Neural cell (in vitro differentiated cells): ENCODE measurements at regions not wholly inside any gene's neighbourhood (a gene's known extent, or its start where the extent isn't known, plus 50 kb on each side); places are given as distances from the start of the nearest gene placed in this dataset.

Experiments
- H2AFZ ChIP-seq: fragments of 200-600, 300-800 bp; sonication (generic), shearing (Covaris generic); 2 replicates; pipeline ENCODE4 v1.6.0; 2014; ENCODE audit warnings: low read depth, mild to moderate bottlenecking, antibody characterized with exemption, low read length, moderate library complexity
- H3F3A ChIP-seq: fragments of 200-600 bp; shearing (Covaris generic); 2 replicates; pipeline ENCODE4 v1.6.1; 2016; ENCODE audit warnings: mild to moderate bottlenecking, moderate library complexity, mixed read lengths, antibody characterized with exemption, low read length; ENCODE audit not compliant: insufficient read depth, poor library complexity, severe bottlenecking
- H3K27ac ChIP-seq: fragments of 200-600, 300-800 bp; sonication (generic), shearing (Covaris generic); 2 replicates; pipeline ENCODE4 v1.5.1; 2014; ENCODE audit warnings: mild to moderate bottlenecking, low read length, moderate library complexity
- H3K27me3 ChIP-seq: fragments of 300-800, 200-600 bp; sonication (generic), shearing (Covaris generic); 2 replicates; pipeline ENCODE4 v1.6.0; 2014; ENCODE audit warnings: mild to moderate bottlenecking, low read depth, low read length, moderate library complexity; ENCODE audit not compliant: insufficient read depth
- H3K36me3 ChIP-seq: fragments of 300-800, 200-600 bp; sonication (generic), shearing (Covaris generic); 2 replicates; pipeline ENCODE4 v1.5.1; 2014; ENCODE audit warnings: mild to moderate bottlenecking, antibody characterized with exemption, low read length, moderate library complexity; ENCODE audit not compliant: insufficient read depth
- H3K4me2 ChIP-seq: fragments of 300-800, 200-600 bp; sonication (generic), shearing (Covaris generic); 2 replicates; pipeline ENCODE4 v1.6.0; 2014; ENCODE audit warnings: mild to moderate bottlenecking, low read length
- H3K4me3 ChIP-seq: fragments of 300-800, 200-600 bp; sonication (generic), shearing (Covaris generic); 2 replicates; pipeline ENCODE4 v1.5.1; 2014; ENCODE audit warnings: mild to moderate bottlenecking, low read length, moderate library complexity
- H3K79me2 ChIP-seq: fragments of 200-600 bp; shearing (Covaris generic); replicated peaks from 2 replicates; pipeline ENCODE4 v1.6.0; 2014; ENCODE audit warnings: mild to moderate bottlenecking, low read length, moderate library complexity; ENCODE audit not compliant: insufficient read depth
- H3K9ac ChIP-seq: fragments of 300-800, 200-600 bp; sonication (generic), shearing (Covaris generic); 2 replicates; pipeline ENCODE4 v1.6.1; 2016; ENCODE audit warnings: mild to moderate bottlenecking, low read length, mixed read lengths
- H3K9me2 ChIP-seq: fragments of 200-600 bp; shearing (Covaris generic); 2 replicates; pipeline ENCODE4 v1.6.1; 2016; ENCODE audit warnings: mild to moderate bottlenecking, low read length, mixed read lengths; ENCODE audit not compliant: insufficient read depth
- H3K9me3 ChIP-seq: fragments of 200-600, 300-800 bp; sonication (generic), shearing (Covaris generic); 2 replicates; pipeline ENCODE4 v1.6.1; 2016; ENCODE audit warnings: mild to moderate bottlenecking, mixed run types, low read length, moderate library complexity, mixed read lengths
- H4K20me1 ChIP-seq: fragments of 200-600 bp; shearing (Covaris generic); 2 replicates; pipeline ENCODE4 v1.6.1; 2016; ENCODE audit warnings: mild to moderate bottlenecking, mixed run types; ENCODE audit not compliant: insufficient read depth
- EP300 ChIP-seq: fragments of 450-650 bp; conservative IDR thresholded peaks from 2 replicates; pipeline ENCODE4 v1.6.1; 2014; ENCODE audit warnings: antibody characterized with exemption, mild to moderate bottlenecking, moderate library complexity; ENCODE audit not compliant: poor library complexity, severe bottlenecking
- EZH2 ChIP-seq: fragments of 200-600, 300-800 bp; shearing (Covaris generic), sonication (generic); IDR thresholded peaks from 2 replicates; pipeline ENCODE4 v1.6.1; 2014; ENCODE audit warnings: antibody characterized with exemption, low read length, borderline replicate concordance, mild to moderate bottlenecking; ENCODE audit not compliant: insufficient read depth, poor library complexity, severe bottlenecking
- MXI1 ChIP-seq: fragments of 450-650 bp; conservative IDR thresholded peaks from 2 replicates; pipeline ENCODE4 v1.6.1; 2014; ENCODE audit warnings: antibody characterized with exemption, mild to moderate bottlenecking; ENCODE audit not compliant: poor library complexity, severe bottlenecking
- POLR2AphosphoS5 ChIP-seq: IDR thresholded peaks from 2 replicates; pipeline ENCODE4 v1.6.1; 2012
- RAD21 ChIP-seq: fragments of 450-650 bp; conservative IDR thresholded peaks from 2 replicates; pipeline ENCODE4 v1.6.1; 2014; ENCODE audit warnings: antibody characterized with exemption, mild to moderate bottlenecking, moderate library complexity
- SMC3 ChIP-seq: fragments of 450-650 bp; conservative IDR thresholded peaks from 2 replicates; pipeline ENCODE4 v1.6.1; 2014; ENCODE audit warnings: antibody characterized with exemption, mild to moderate bottlenecking, moderate library complexity; ENCODE audit not compliant: poor library complexity
- TAF1 ChIP-seq: IDR thresholded peaks from 2 replicates; pipeline ENCODE4 v1.6.1; 2012; ENCODE audit warnings: low read depth
- TF ChIP-seq, protein P1 (sequence below): fragments of 450-650 bp; IDR thresholded peaks from 2 replicates; pipeline ENCODE4 v1.5.1; 2014; ENCODE audit warnings: antibody characterized with exemption, mild to moderate bottlenecking, moderate library complexity; ENCODE audit not compliant: poor library complexity, severe bottlenecking
- TF ChIP-seq, protein P2 (sequence below): IDR thresholded peaks from 2 replicates; pipeline ENCODE4 v1.6.1; 2012; ENCODE audit warnings: borderline replicate concordance

DNA sequence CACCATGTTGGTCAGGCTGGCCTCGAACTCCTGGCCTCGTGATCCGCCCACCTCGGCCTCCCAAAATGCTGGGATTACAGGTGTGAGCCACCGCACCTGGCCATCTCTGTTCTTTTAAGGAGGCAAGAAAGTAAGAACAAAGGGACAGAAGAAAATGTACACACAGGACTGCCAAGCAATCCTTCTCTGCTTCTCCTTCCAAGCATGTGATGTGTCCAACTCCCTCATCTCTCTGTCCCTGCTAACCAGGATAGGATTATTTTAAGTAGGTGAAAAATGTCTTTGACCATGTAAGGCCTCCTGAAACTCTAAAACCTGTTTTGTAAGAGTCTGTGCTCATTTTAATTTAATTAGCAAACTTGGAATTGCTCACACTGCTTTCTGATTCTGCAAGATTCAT is 89.3 kb upstream of the ATL2 start:
- Histone ChIP-seq H3K27ac (no peak overlapping the region), H3K9me2 (no peaks in the 10 kb centered on the region)

DNA sequence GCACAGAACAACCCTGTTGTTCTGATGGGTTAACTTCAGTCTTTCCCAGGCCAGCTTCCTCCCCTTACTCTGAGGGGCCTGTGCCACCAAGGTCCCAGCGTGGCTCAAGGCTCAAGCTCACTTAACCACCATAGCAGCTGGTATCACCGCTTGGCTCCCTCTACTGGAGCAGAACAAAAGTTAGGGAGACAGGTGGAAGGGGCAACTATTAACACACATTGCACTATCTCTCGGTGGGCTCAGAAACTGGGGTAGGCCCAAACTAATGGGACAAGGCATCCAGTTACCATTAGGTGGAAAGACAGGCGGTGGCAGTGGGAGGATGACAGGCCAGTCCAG is 88.7 kb upstream of the ATL2 start:
- Histone ChIP-seq H2AFZ (no peak overlapping the region), H4K20me1 (no peaks in the 10 kb centered on the region), H3F3A (no peaks in the 10 kb centered on the region), H3K9me3 (no peaks in the 10 kb centered on the region), H3K4me3 (no peak overlapping the region), H3K79me2 (no peaks in the 10 kb centered on the region), H3K9ac (no peak overlapping the region), H3K27ac (no peak overlapping the region), H3K36me3 (no peaks in the 10 kb centered on the region), H3K4me2 (no peak overlapping the region), H3K9me2 (no peaks in the 10 kb centered on the region), H3K27me3 (no peaks in the 10 kb centered on the region)
- no peak for TF ChIP-seq RAD21
- TF ChIP-seq, protein P1, sequence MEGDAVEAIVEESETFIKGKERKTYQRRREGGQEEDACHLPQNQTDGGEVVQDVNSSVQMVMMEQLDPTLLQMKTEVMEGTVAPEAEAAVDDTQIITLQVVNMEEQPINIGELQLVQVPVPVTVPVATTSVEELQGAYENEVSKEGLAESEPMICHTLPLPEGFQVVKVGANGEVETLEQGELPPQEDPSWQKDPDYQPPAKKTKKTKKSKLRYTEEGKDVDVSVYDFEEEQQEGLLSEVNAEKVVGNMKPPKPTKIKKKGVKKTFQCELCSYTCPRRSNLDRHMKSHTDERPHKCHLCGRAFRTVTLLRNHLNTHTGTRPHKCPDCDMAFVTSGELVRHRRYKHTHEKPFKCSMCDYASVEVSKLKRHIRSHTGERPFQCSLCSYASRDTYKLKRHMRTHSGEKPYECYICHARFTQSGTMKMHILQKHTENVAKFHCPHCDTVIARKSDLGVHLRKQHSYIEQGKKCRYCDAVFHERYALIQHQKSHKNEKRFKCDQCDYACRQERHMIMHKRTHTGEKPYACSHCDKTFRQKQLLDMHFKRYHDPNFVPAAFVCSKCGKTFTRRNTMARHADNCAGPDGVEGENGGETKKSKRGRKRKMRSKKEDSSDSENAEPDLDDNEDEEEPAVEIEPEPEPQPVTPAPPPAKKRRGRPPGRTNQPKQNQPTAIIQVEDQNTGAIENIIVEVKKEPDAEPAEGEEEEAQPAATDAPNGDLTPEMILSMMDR: no peak
- TF ChIP-seq EZH2: no peak
- no peak for TF ChIP-seq SMC3
- TF ChIP-seq MXI1: no peak
- TF ChIP-seq, protein P2, sequence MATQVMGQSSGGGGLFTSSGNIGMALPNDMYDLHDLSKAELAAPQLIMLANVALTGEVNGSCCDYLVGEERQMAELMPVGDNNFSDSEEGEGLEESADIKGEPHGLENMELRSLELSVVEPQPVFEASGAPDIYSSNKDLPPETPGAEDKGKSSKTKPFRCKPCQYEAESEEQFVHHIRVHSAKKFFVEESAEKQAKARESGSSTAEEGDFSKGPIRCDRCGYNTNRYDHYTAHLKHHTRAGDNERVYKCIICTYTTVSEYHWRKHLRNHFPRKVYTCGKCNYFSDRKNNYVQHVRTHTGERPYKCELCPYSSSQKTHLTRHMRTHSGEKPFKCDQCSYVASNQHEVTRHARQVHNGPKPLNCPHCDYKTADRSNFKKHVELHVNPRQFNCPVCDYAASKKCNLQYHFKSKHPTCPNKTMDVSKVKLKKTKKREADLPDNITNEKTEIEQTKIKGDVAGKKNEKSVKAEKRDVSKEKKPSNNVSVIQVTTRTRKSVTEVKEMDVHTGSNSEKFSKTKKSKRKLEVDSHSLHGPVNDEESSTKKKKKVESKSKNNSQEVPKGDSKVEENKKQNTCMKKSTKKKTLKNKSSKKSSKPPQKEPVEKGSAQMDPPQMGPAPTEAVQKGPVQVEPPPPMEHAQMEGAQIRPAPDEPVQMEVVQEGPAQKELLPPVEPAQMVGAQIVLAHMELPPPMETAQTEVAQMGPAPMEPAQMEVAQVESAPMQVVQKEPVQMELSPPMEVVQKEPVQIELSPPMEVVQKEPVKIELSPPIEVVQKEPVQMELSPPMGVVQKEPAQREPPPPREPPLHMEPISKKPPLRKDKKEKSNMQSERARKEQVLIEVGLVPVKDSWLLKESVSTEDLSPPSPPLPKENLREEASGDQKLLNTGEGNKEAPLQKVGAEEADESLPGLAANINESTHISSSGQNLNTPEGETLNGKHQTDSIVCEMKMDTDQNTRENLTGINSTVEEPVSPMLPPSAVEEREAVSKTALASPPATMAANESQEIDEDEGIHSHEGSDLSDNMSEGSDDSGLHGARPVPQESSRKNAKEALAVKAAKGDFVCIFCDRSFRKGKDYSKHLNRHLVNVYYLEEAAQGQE: no peak
- TF ChIP-seq TAF1: no peak
- TF ChIP-seq POLR2AphosphoS5: no peak
- no peak for TF ChIP-seq EP300

More for the DNA sequence above, 89.3 kb upstream of the ATL2 start:
- TF ChIP-seq POLR2AphosphoS5 (no peak), EZH2 (no peak), SMC3 (no peak), MXI1 (no peak), RAD21 (no peak), EP300 (no peak), TAF1 (no peak)
- TF ChIP-seq, protein P1: no peak
- TF ChIP-seq, protein P2: no peak
- Histone ChIP-seq H3K27me3 (no peaks in the 10 kb centered on the region), H3K4me2 (no peak overlapping the region), H3F3A (no peaks in the 10 kb centered on the region), H2AFZ (no peak overlapping the region), H3K9ac (no peak overlapping the region), H3K36me3 (no peaks in the 10 kb centered on the region), H3K4me3 (no peak overlapping the region), H3K9me3 (no peaks in the 10 kb centered on the region), H4K20me1 (no peaks in the 10 kb centered on the region), H3K79me2 (no peaks in the 10 kb centered on the region)
